CD1c-positive myeloid dendritic cell (primary cell): ENCODE measurements at regions not wholly inside any gene's neighbourhood (a gene's known extent, or its start where the extent isn't known, plus 50 kb on each side); places are given as distances from the start of the nearest gene placed in this dataset.
"Not testable (repeated sequence)": the region's sequence is repeated elsewhere in the genome, so short reads cannot be mapped to it uniquely, and the experiment has no call there.

Experiments
- DNase-seq: peaks from one replicate; pipeline ENCODE4 v3.0.0-alpha.2; 2016; ENCODE audit errors: extremely low spot score

DNA sequence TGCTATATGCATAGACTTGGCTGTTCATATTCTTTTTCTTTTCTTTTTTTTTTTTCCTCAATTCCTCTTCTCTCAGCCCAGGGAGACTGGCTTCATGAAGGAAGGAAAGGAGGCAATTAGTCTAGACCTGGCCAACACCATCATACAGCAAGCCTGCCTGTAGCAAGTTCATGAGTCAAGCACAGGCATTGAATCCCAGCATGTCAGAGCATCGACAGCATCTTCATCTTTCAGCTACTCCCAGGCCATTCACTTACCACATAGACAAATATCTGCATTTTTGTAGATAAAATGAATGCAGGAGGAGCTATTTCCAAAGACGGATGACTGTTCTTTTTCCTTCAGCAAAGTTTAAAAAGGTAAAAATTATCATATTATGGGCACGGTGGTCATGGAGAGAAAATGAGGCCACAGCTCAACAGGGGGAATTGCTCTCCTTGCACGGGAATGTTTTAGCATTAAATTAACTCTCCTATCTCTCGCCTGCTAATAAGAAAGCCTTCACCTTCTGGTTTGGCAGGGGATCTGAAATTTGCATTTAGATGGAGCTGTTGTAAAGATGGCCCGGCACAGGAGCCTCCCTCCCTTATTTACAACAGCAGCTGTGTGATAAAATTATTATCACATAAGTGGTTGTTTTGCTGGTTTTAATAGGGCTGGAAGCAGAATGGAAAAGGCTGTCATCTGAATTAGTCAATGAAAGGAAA lies 626.5 kb upstream of the AUTS2 start:
- DNase-seq, result no peak

DNA sequence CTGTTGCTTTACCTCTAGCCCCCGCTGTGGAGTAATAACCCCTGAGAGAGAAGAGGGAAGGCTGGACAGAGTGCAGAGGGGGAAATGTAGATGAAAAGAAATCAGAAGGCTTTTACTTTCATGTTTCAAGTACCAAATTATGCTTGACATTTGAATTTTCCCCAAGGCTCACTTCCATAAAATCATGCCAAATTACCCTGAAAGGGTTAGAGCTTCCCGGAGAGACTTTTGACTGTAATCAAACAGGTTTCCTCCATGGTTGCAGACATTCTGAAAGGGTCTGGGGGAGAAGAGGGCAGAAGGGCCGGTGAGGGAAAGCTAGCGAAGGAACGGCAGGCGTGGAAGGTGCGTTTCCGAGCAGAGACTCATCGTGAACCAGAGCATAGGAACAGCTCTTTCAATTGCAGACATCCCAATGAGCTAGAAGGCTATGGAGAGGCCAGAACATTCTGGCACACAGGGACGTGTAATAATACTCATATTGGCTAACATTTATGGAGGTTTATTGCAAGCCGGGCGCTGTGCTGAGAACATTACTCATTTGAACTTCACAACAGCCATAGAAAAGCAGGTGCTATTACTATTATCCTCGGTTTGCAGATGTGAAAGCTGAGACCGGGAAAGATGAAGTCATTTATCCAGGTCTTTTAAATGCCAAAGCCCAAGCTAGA lies 620.8 kb upstream of the AUTS2 start:
- no peak for DNase-seq

DNA sequence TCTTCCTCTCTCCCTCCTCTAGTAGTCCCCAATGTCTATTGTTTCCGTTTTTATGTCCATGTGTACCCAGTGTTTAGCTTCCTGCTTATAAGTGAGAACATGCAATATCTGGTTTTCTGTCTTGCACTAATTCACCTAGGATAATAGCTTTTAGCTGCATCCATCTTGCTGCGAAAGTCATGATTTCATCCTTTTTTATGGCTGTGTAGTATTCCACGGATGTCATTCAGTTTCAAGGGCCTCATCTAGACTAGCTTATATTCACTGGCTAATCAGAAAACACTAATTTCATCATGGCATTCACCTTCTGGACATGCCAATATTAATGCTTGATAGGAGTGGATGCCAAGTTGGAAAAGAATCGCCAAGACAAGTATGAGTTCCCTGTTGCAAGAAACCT lies 619.6 kb upstream of the AUTS2 start:
- DNase-seq, result no peak

DNA sequence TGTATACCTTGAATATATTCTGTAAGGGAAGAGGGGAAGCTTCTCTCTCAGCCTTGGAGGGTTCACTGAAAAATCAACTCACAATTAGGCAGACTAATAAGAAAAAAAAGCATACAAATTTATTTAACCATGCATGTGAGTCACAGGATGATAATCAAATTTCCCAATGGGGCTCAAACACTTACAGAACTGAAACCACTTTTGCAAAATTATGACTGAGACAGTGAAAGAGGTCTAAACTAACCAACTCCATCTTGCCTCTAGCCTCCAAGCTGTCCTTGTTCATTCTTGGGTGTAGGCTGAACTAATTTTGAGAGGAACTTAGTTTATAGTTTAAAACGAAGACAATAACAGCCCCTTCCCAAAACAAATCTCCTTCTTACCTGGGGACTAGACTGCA lies 618.3 kb upstream of the AUTS2 start:
- DNase-seq, result no peak

- DNase-seq, result not testable (repeated sequence)
These were observed 617.8 kb upstream of the AUTS2 start for GRCh38 chr7:68980432-68980831.

DNA sequence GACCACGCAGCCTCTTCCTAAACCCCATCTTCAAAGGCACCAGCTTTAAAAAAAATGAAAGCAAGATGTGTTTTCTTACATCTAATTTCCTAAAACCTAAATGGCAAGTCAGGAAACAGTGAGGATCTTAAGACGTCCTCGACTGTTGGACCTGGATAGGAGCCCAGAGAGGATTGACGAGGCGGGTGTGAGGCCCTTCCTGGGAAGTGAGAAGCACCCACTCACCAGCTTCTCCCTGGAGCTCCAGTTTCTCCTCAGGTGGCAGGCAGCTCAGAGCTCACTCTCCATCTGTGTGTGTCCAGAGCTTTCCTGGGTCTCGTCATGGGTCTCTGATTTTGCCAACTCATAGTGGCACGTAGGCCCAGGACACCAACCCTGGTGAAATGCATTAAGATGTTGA lies 614.0 kb upstream of the AUTS2 start:
- DNase-seq, result no peak

- no peak for DNase-seq
These were observed 603.4 kb upstream of the AUTS2 start for GRCh38 chr7:68994841-68995240.

- DNase-seq, result no peak
These were observed 600.1 kb upstream of the AUTS2 start for GRCh38 chr7:68998136-68998535.

DNA sequence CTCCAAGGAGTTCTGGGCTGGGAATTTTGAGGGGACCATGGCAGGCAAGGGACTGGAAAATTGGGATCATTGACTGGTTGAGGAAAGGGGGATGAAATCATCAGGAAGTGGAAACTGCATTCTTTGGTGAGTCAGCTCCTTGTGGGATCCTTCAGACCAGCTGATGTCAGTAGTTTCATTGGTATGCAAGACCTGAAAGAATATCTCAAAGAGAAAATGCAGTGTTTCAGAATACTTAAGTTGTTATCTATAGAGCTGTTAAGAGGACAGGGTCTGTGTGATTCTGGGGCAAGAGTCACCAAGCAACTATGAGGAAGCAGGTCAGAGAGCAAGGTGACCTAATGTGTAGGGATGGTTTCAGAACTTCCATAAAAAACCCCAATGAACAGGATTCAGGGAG lies 595.9 kb upstream of the AUTS2 start:
- no peak for DNase-seq

GRCh38 chr7:69012149-69012548 lies 586.1 kb upstream of the AUTS2 start:
- no peak for DNase-seq

- no peak for DNase-seq
These were observed 581.1 kb upstream of the AUTS2 start for GRCh38 chr7:69017208-69017607.

DNA sequence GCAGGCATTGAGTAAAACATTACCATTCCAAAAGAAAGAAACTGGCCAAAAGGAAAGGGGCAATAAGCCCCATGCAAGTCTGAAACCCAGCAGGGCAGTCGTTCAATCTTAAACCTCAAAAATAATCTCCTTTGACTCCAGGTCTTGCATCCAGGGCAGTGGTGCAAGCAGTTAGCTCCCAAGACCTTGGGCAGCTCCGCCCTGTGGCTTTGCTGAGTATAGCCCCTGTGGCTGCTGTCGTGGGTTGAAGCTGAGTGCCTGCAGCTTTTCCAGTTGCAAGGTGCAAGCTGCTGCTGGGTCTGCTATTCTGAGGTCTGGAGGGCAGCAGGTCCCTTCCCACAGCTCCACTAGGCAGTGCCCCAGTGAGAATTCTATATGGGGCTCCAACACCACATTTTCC lies 580.1 kb upstream of the AUTS2 start:
- DNase-seq, result no peak

DNA sequence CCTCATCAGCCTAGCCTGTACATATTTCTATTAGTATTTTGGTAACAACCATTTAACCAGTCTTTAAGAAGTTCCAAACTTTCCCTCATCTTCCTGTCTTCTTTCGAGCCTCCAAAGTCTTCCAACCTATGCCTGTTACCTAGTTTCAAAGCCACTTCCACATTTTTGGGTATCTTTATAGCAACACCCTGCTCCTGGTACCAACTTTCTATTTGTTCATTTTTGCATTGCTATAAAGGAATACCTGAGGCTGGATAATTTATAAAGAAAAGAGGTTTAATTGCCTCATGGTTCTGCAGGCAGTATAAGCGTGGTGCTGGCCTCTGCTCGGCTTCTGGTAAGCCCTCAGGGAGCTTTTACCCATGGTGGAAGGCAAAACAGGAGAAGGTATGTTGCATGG lies 578.8 kb upstream of the AUTS2 start:
- DNase-seq, result no peak

- no peak for DNase-seq
These were observed 577.7 kb upstream of the AUTS2 start for GRCh38 chr7:69020536-69020935.

- DNase-seq, result no peak
These were observed 573.0 kb upstream of the AUTS2 start for GRCh38 chr7:69025249-69025648.

- DNase-seq, result no peak
These were observed 565.4 kb upstream of the AUTS2 start for GRCh38 chr7:69032848-69033247.

- DNase-seq, result no peak
These were observed 562.4 kb upstream of the AUTS2 start for GRCh38 chr7:69035826-69036225.

GRCh38 chr7:69036301-69036700 lies 562.0 kb upstream of the AUTS2 start:
- no peak for DNase-seq

DNA sequence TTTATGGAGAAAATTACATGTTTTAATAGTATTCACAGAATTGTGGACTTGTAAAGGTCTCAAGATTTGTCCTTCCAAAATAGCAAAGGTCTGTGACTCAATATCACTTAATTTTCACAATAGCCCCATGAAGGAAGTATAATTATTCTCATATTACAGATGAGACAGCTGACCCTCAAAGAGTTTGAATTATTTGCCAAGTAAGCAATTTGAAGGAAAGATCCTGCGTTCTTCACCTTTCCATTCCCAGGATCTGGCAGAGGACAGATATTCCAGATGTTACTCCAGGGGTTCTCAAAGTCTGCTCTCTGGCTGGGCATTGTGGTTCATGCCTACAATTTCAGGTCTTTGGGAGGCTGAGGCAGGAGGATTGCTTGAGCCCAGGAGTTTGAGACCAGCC lies 559.4 kb upstream of the AUTS2 start:
- no peak for DNase-seq

- no peak for DNase-seq
These were observed 556.1 kb upstream of the AUTS2 start for GRCh38 chr7:69042138-69042537.

DNA sequence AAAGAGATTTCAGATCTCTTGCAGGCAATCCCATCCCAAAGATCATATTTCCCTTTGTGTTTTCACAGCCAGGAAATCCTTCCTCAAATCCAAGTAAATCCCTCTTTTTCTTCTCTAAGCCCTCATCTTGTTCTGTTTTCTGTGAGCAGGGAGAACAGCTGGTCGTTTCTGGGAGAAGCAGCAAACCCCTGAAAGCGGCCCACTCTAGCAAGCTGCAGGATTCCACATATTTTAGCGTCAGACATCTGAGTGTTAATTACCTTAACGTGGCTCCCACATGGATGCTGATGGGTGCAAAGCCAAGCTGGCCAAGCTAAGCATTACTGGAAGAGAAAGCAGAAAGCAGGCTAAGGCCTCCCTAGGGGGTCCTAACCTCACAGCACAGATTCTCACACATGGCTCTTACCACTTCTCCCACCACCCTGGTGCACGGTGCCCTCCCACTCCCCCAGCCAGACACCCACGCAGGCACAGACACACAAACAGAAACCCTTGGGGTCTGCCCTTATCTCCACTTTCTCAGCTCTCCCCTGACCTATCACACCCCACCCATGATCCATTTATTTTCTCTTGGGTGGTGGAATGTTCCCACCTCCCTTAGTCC lies 551.0 kb upstream of the AUTS2 start:
- no peak for DNase-seq

- DNase-seq, result no peak
These were observed 548.9 kb upstream of the AUTS2 start for GRCh38 chr7:69049326-69049725.

- DNase-seq, result no peak
These were observed 545.8 kb upstream of the AUTS2 start for GRCh38 chr7:69052447-69052846.
